ENCODE measurements at regions not wholly inside any gene's neighbourhood (a gene's known extent, or its start where the extent isn't known, plus 50 kb on each side); places are given as distances from the start of the nearest gene placed in this dataset.
"Not testable (repeated sequence)": the region's sequence is repeated elsewhere in the genome, so short reads cannot be mapped to it uniquely, and the experiment has no call there.

GRCh38 chr6:159540883-159541282 is 152.2 kb downstream of the SOD2 start:
- H3K27me3 ChIP-seq (ENCODE audit: low read length): no peaks in the 10 kb centered on the region
- H3K36me3 ChIP-seq (ENCODE audit: low read length): no peaks in the 10 kb centered on the region
- no peak overlapping the region for H3K27ac ChIP-seq (ENCODE audit: low read depth, low read length)
- no peak for TF ChIP-seq EZH2phosphoT487 (conservative IDR thresholded peaks at IDR 0.05; ENCODE audit: low read length)
- no peak for TF ChIP-seq CTCF (IDR thresholded peaks at IDR 0.05; ENCODE audit: insufficient read depth, low read length, poor library complexity, severe bottlenecking)
- no peak overlapping the region for H3K4me3 ChIP-seq (ENCODE audit: insufficient read depth, low read length, poor library complexity, severe bottlenecking)
- no peak overlapping the region for H3K4me2 ChIP-seq (ENCODE audit: low read depth, low read length, poor library complexity, severe bottlenecking)
- H2AFZ ChIP-seq (ENCODE audit: low read depth, low read length, severe bottlenecking): no peak overlapping the region
- H3K9ac ChIP-seq (ENCODE audit: low read length): no peak overlapping the region
- H4K20me1 ChIP-seq (ENCODE audit: low read depth, low read length): no peaks in the 10 kb centered on the region
- H3K9me3 ChIP-seq (ENCODE audit: insufficient read depth, low read length): no peaks in the 10 kb centered on the region
- H3K79me2 ChIP-seq (ENCODE audit: insufficient read depth, low read length): no peaks in the 10 kb centered on the region
- H3K9me2 ChIP-seq (replicated peaks; ENCODE audit: insufficient read depth, low read length): no peaks in the 10 kb centered on the region
- H3F3A ChIP-seq (ENCODE audit: insufficient read depth): no peaks in the 10 kb centered on the region

GRCh38 chr6:159540152-159540551 is 152.9 kb downstream of the SOD2 start:
- H3K27me3 ChIP-seq (ENCODE audit: low read length): no peaks in the 10 kb centered on the region
- H3K4me3 ChIP-seq (ENCODE audit: insufficient read depth, low read length, poor library complexity, severe bottlenecking): no peak overlapping the region
- no peaks in the 10 kb centered on the region for H3K79me2 ChIP-seq (ENCODE audit: insufficient read depth, low read length)
- no peaks in the 10 kb centered on the region for H3K9me2 ChIP-seq (replicated peaks; ENCODE audit: insufficient read depth, low read length)
- H3K27ac ChIP-seq (ENCODE audit: low read depth, low read length): no peak overlapping the region
- no peak overlapping the region for H3K9ac ChIP-seq (ENCODE audit: low read length)
- H3K9me3 ChIP-seq (ENCODE audit: insufficient read depth, low read length): no peaks in the 10 kb centered on the region
- no peak overlapping the region for H2AFZ ChIP-seq (ENCODE audit: low read depth, low read length, severe bottlenecking)
- no peaks in the 10 kb centered on the region for H4K20me1 ChIP-seq (ENCODE audit: low read depth, low read length)
- no peak overlapping the region for H3K4me2 ChIP-seq (ENCODE audit: low read depth, low read length, poor library complexity, severe bottlenecking)
- H3K36me3 ChIP-seq (ENCODE audit: low read length): no peaks in the 10 kb centered on the region
- TF ChIP-seq CTCF (IDR thresholded peaks at IDR 0.05; ENCODE audit: insufficient read depth, low read length, poor library complexity, severe bottlenecking) (peak; percentile 26), EZH2phosphoT487 (conservative IDR thresholded peaks at IDR 0.05; ENCODE audit: low read length) (no peak)
- H3F3A ChIP-seq (ENCODE audit: insufficient read depth): no peaks in the 10 kb centered on the region

- not testable (repeated sequence) for H2AFZ ChIP-seq (ENCODE audit: low read depth, low read length, severe bottlenecking); H4K20me1 ChIP-seq (ENCODE audit: low read depth, low read length); H3K9me2 ChIP-seq (replicated peaks; ENCODE audit: insufficient read depth, low read length); H3K9ac ChIP-seq (ENCODE audit: low read length); H3K27ac ChIP-seq (ENCODE audit: low read depth, low read length); H3K27me3 ChIP-seq (ENCODE audit: low read length); H3K36me3 ChIP-seq (ENCODE audit: low read length); H3K4me3 ChIP-seq (ENCODE audit: insufficient read depth, low read length, poor library complexity, severe bottlenecking); H3K4me2 ChIP-seq (ENCODE audit: low read depth, low read length, poor library complexity, severe bottlenecking); H3K79me2 ChIP-seq (ENCODE audit: insufficient read depth, low read length); H3K9me3 ChIP-seq (ENCODE audit: insufficient read depth, low read length); H3F3A ChIP-seq (ENCODE audit: insufficient read depth)
Observed at GRCh38 chr6:159538031-159538430, 155.0 kb downstream of the SOD2 start.

- Histone ChIP-seq H3K9ac (ENCODE audit: low read length) (no peak overlapping the region), H3K79me2 (ENCODE audit: insufficient read depth, low read length) (no peaks in the 10 kb centered on the region), H3K36me3 (ENCODE audit: low read length) (no peaks in the 10 kb centered on the region), H3F3A (ENCODE audit: insufficient read depth) (no peaks in the 10 kb centered on the region), H4K20me1 (ENCODE audit: low read depth, low read length) (no peaks in the 10 kb centered on the region), H3K4me3 (ENCODE audit: insufficient read depth, low read length, poor library complexity, severe bottlenecking) (no peak overlapping the region), H2AFZ (ENCODE audit: low read depth, low read length, severe bottlenecking) (no peak overlapping the region), H3K9me2 (replicated peaks; ENCODE audit: insufficient read depth, low read length) (no peaks in the 10 kb centered on the region), H3K4me2 (ENCODE audit: low read depth, low read length, poor library complexity, severe bottlenecking) (no peak overlapping the region), H3K9me3 (ENCODE audit: insufficient read depth, low read length) (no peaks in the 10 kb centered on the region), H3K27ac (ENCODE audit: low read depth, low read length) (no peak overlapping the region), H3K27me3 (ENCODE audit: low read length) (no peaks in the 10 kb centered on the region)
- no peak for TF ChIP-seq EZH2phosphoT487 (conservative IDR thresholded peaks at IDR 0.05; ENCODE audit: low read length)
Observed at GRCh38 chr6:159535656-159536350, 157.2 kb downstream of the SOD2 start.

Data from SU-DHL-6 (cell line).